C4-2B (cell line): ENCODE measurements at regions not wholly inside any gene's neighbourhood (a gene's known extent, or its start where the extent isn't known, plus 50 kb on each side); places are given as distances from the start of the nearest gene placed in this dataset.

Experiments
- CTCF ChIP-seq: fragments of 450-650 bp; conservative IDR thresholded peaks from 2 replicates; pipeline ENCODE4 v1.5.1; 2017; ENCODE audit warnings: mild to moderate bottlenecking
- ZFX ChIP-seq: fragments of 450-650 bp; IDR thresholded peaks from 2 replicates; pipeline ENCODE4 v1.6.1; 2017

GRCh38 chr15:53829923-53830459 lies 70.5 kb upstream of the WDR72 start:
- TF ChIP-seq CTCF = no peak
- no peak for TF ChIP-seq ZFX
